ENCODE measurements at regions not wholly inside any gene's neighbourhood (a gene's known extent, or its start where the extent isn't known, plus 50 kb on each side); places are given as distances from the start of the nearest gene placed in this dataset.

DNA sequence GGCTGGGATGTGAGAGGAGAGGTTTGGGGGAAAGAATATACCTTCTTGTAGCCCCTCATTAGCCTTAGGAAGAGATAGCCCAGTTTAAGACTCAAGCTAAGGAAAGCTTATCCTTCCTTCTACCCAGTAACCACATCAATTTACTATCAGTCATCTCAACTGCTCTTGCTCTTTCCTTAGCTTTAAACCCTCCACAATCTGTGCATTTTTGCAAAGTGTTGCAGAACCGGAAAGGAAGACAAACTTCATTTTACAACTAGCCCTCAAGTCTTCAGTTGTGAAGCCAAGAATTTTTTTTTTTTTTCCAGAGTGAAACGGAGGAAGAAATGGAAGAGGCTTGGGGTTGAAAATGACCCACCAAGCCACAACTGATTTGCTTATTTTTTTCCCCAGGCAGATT lies 137.0 kb upstream of the LMO4 start:
- Histone ChIP-seq H3K9me3 (0 out of 2 replicates have a peak, but pooled peaks cover 8% of the 10 kb centered on the region), H3K27ac (ENCODE audit: low read depth in 2 of 2, low read length in 1 of 2) (no peak overlapping the region), H3K9me2 (no peaks in the 10 kb centered on the region), H3K27me3 (ENCODE audit: insufficient read depth) (no peaks in the 10 kb centered on the region), H3F3A (replicated peaks; ENCODE audit: insufficient read depth) (no peaks in the 10 kb centered on the region), H3K79me2 (ENCODE audit: insufficient read depth) (no peaks in the 10 kb centered on the region), H3K4me1 (ENCODE audit: control insufficient read depth in 1 of 2, insufficient read depth in 2 of 2, low read depth in 1 of 2, low read length in 1 of 2) (no peaks in the 10 kb centered on the region), H3K4me3 (ENCODE audit: low read depth in 2 of 2, low read length in 1 of 2) (no peak overlapping the region), H4K20me1 (ENCODE audit: insufficient read depth) (no peaks in the 10 kb centered on the region), H3K4me2 (no peak overlapping the region), H3K36me3 (replicated peaks in 1 of 2; ENCODE audit: control insufficient read depth in 1 of 2, insufficient read depth in 2 of 2, low read length in 1 of 2) (no peaks in the 10 kb centered on the region), H3K9ac (no peak overlapping the region), H2AFZ (ENCODE audit: low read depth) (no peak overlapping the region)
- WGBS (ENCODE audit: low lambda C conversion rate), result 35% methylated on average over 2 of the region's 2 CpGs
- no peak for TF ChIP-seq MXI1 (IDR thresholded peaks at IDR 0.05; ENCODE audit: low read depth, low read length)
- no peak for TF ChIP-seq EZH2phosphoT487 (IDR thresholded peaks at IDR 0.05; ENCODE audit: borderline replicate concordance, low read depth)
- no peak for TF ChIP-seq CTCF (IDR thresholded peaks at IDR 0.05)
- TF ChIP-seq FOSL2 (IDR thresholded peaks at IDR 0.05; ENCODE audit: borderline replicate concordance, low read depth), result no peak
- no peak for TF ChIP-seq NFIC (IDR thresholded peaks at IDR 0.05; ENCODE audit: borderline replicate concordance)
- TF ChIP-seq TCF12 (IDR thresholded peaks at IDR 0.05), result no peak
- TF ChIP-seq MEF2A (IDR thresholded peaks at IDR 0.05; ENCODE audit: borderline replicate concordance, low read depth), result no peak
- CTCF ChIA-PET, result no interaction called here
- POLR2A ChIA-PET, result no interaction called here
- no peak for DNase-seq

DNA sequence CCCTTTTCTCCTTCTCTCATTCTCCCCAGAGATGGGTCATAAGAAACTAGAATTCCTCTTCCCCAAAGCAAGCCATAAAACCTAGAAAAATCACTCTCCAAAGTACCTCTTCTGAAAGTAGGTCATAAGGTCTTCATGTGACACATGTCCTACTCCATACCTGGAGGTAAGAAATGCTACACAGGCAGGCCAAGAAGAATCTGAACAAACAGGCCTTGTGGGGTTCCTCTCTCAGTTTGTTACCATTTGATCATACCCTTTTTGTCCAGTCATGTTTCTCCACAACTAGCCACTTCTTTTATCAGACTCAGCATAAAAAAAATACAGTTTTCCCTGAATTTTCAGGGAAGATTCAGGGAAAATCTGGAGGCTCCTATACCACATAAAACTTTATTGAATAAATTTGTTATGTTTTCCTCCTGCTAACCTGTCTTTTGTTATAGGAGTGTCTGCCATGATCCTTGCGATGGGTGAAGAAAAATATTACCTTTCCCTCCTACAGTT lies 134.4 kb upstream of the LMO4 start:
- no peak for DNase-seq
- H3K27ac ChIP-seq (ENCODE audit: low read depth in 2 of 2, low read length in 1 of 2), result no peak overlapping the region

More for the DNA sequence above, 134.4 kb upstream of the LMO4 start:
- Histone ChIP-seq H3K27me3 (ENCODE audit: insufficient read depth) (no peaks in the 10 kb centered on the region), H4K20me1 (ENCODE audit: insufficient read depth) (no peaks in the 10 kb centered on the region), H3K9ac (no peak overlapping the region), H3F3A (replicated peaks; ENCODE audit: insufficient read depth) (no peaks in the 10 kb centered on the region), H2AFZ (ENCODE audit: low read depth) (no peak overlapping the region), H3K36me3 (replicated peaks in 1 of 2; ENCODE audit: control insufficient read depth in 1 of 2, insufficient read depth in 2 of 2, low read length in 1 of 2) (no peaks in the 10 kb centered on the region), H3K9me2 (no peaks in the 10 kb centered on the region), H3K4me1 (ENCODE audit: control insufficient read depth in 1 of 2, insufficient read depth in 2 of 2, low read depth in 1 of 2, low read length in 1 of 2) (no peaks in the 10 kb centered on the region), H3K4me2 (no peak overlapping the region), H3K79me2 (ENCODE audit: insufficient read depth) (no peaks in the 10 kb centered on the region), H3K9me3 (0 out of 2 replicates have a peak, but pooled peaks cover 8% of the 10 kb centered on the region), H3K4me3 (ENCODE audit: low read depth in 2 of 2, low read length in 1 of 2) (no peak overlapping the region)
- 87% methylated on average over 1 of the region's 1 CpG for WGBS (ENCODE audit: low lambda C conversion rate)
- ChIA-PET CTCF (no interaction called here), POLR2A (no interaction called here)
- TF ChIP-seq USF1 (IDR thresholded peaks at IDR 0.05; ENCODE audit: borderline replicate concordance, low read depth) (no peak), MEF2A (IDR thresholded peaks at IDR 0.05; ENCODE audit: borderline replicate concordance, low read depth) (no peak), RCOR1 (IDR thresholded peaks at IDR 0.05; ENCODE audit: low read length) (no peak)

All from SK-N-SH (cell line).